ENCODE measurements at regions not wholly inside any gene's neighbourhood (a gene's known extent, or its start where the extent isn't known, plus 50 kb on each side); places are given as distances from the start of the nearest gene placed in this dataset.

DNA sequence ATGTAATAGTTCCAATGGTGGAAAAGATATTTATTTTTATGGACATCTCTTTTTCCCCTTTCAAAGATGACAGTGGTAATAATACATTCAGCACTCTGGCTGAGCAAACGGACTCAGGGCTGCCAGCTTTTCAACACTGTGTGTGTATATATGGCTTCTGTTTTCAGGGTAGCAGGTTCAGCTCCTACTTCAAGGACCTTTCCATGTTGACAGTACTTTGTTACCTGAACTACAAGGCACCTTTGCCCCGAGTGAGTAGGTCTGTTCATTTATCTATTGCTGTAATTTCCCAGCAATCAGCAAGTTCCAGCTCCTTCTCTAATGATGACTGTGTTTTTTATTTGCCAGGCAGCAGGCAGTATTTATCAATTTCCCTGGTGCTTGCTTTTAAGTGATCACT, 387.4 kb upstream of the KIF2A start:
- no peak for DNase-seq

DNA sequence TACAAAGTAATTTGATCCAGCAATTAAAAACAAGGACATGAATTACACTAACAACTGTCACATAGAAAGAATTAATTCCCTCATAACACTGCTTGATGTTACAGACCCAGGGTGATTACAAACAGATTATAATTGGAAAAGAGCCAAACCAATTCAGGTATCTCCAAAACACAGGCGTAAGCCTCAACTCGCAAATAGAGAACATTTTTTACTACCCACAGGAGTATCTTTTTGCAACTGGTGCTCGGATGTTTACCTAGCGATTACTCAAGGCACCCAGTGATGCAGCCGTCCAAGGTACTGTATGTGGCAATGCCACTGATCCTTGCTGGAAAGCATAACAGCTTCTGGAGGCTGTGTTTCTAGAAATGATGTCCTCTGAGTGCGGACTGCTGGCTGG, 386.1 kb upstream of the KIF2A start:
- peak; percentile 71 to 87 for DNase-seq

DNA sequence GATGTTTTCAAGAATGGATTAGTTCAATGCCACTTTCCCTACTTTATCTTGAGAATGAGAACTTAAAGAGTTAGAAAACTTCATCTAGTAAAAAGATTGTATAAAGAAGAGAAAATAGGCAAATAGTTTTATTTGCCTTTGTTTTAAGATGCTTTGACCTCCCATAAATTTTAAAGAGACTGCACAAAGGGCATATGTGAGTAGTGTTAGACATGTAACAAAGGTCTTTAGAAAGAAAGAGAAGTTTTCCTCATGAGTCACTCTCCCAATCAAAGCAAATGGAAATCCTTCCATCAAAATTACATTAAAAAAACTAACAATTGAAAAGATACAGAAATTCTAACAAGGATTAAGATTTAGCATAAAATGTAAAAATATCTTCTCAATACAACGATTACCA, 381.8 kb upstream of the KIF2A start:
- DNase-seq: no peak

DNA sequence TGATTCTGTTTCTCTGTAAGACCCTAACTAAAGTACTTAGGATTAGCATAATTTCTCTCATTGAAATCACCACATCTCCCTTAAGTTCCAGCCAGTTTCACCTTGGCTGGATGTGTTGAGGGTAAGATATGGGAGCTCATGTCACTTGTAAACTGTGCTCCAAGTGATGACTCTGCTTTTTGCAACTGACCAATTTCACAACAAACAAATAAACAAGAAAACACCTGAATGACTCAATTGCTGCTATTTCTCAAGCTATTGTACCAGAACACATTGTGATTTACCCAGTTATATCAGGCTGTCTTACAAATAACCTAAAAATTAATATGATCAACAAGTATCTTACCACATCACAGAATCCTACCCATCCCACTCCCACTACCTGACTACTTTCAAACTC, 379.1 kb upstream of the KIF2A start:
- no peak for DNase-seq

GRCh38 chr5:61931236-61931635, 374.8 kb upstream of the KIF2A start:
- DNase-seq: no peak

DNA sequence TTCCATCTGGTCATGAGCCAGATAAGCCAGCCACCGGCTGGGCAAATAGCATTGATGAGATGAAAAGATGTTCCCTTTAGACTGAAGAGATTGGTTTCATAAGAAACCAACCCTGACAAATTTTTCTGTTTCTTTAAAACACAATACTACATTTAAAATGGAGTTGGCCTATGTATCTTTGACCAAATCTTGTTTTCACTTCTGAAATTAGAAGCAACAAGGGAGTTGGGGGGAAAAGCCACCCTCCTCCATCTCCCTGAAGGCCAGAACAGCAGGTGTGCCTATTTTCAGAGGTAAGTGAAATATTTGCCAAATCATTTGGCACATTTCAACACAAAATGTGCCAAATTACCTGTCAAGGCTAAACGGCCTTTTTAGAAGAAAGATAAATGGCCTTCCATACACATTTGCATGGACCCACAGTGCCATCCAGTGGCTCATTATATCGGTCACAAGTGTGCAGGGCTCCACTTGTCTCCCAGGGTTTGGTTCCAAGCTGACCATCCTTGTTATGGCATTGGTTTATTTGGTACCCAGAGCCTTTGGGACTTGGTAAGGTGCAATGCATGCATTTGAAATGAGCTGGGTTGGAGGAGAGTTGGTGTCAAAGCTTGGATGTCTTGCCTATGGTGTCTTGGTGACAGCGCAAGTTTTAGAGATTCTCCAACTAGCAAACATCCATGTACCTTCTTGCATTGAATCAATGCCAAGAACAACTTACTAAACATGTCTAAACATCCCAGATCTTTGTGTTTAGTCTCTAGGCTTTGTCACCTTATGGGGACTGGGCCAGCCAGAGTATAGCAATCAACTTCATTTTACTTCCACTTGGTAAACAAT, 372.0 kb upstream of the KIF2A start:
- DNase-seq: peak; percentile 84 to 92

DNA sequence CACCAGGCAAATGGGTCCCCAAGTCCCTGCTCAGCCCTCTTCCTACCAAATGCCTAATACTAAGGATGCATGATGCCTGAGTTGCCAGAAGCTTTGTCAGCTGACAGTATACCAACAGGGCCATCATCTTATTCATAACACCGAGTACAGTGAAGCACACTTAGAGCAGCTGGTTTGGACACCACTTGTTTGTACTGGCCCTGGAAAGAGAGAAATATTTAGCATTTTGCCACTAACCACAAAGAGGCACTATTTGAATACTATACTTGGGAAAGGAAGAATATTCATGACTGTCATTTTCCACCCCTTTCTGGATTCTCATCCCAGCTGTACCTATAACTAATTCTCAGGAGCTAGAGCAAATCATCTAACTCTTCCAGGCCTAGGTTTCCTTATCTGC, 364.4 kb upstream of the KIF2A start:
- DNase-seq: no peak

DNA sequence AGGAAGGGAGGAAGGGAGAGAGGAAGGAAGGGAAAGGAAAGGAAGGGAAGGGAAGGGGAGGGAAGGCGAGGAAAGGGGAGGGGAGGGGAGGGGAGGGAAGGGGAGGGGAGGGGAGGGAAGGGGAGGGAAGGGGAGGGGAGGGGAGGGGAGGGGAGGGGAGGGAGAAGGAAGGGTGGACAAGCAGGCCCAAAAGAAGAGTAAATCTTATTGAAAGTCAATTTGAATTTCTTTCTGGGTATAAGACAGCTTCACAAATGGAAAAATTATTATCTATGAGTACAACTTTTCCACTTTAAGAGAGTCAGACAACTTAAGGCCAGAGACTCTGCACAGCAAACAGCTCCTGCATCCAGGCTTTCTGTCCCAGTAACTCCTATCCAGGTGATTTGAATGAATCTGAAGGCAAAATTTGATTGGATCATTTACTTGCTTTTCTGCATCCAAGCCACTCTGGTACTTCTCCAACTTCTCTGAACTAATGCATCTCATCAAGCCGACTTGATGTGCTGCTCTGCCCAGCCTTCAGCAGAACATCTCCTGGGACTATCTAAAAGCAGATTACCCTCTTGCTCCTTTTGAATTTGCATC, 363.4 kb upstream of the KIF2A start:
- DNase-seq: no peak

DNA sequence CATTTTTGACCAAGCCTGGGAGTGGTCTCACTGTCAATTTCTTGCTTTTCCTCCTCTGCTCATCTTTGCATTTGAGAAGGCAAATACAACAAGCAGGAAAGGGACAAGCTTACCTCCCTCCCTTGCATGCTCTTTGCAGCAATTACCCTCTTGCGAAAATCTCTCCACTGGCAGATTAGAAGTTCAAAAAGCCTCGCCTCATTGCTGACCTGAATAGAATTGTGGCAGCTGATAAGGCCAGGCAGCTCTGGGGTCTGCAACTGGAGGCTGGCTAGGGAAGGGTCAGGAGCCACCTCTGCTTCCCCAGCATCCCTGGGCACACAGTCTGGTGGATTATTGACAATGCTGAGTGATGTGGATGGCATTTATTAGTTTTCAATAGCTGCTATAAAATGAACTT, 362.3 kb upstream of the KIF2A start:
- no peak for DNase-seq

- DNase-seq: no peak
Observed at GRCh38 chr5:61948151-61948550, 357.9 kb upstream of the KIF2A start.

DNA sequence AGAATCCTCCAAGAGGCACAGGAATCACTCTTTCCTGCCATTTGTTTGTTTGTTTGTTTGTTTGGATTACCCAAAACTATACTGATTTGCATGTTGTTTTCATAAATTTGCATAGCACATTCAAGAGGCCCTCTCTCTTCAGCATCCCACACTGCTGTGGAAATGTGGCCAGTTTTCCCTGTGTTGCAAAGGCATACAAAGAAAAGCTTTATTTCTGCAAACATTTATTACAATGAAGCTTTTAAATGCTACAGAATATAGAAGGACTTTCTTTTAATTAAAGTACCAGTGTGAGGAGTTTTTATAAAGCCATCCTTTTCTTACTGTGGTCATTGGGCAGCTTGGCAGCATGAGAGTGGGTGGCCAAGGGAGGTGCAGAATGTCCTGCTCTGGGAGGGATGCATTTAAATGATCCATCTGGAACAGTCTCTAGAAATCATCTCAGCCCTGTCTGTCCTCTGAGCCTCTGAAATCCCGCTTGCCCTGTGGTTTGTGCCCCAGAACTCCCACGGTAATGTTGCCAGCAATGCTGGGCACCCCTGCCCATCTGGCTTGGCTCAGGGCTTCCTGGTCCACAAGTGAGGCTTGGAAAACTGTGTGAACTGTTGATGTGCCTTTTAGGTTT, 356.8 kb upstream of the KIF2A start:
- DNase-seq: no peak

DNA sequence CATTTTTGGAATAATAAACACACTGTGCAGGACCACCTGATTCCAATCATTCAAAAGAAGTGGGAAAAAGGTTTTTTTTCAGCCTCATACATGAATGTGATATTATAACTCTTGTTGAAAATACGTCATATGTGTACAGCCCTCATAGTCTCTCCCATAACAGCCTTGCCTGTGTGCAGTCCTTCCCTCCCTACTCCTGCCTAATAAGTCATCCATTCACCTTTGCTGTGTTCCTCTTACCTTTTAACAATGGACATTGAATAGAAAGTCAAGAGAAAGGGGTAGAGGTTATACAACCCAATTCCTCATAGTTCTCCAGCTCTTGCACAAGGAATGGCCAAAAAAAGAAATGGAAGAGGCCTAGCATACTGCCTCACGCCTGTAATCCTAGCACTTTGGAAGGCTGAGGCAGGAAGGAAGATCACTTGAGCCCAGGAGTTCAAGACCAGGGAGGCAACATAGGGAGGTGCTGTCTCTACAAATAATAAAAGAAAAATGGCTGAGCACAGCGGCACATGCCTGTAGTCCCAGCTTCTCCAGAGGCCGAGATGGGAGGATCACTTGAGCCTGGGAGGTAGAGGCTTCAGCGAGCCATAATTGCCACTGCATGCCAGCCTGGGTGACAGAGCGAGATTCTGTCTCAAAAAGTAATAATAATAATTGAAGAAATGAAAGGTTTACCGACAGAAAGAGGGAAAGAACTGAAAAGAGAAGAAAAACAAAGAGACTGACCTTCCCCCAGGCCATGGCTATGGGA, 356.1 kb upstream of the KIF2A start:
- no peak for DNase-seq

- DNase-seq: no peak
Observed at GRCh38 chr5:61951295-61951694, 354.7 kb upstream of the KIF2A start.

DNA sequence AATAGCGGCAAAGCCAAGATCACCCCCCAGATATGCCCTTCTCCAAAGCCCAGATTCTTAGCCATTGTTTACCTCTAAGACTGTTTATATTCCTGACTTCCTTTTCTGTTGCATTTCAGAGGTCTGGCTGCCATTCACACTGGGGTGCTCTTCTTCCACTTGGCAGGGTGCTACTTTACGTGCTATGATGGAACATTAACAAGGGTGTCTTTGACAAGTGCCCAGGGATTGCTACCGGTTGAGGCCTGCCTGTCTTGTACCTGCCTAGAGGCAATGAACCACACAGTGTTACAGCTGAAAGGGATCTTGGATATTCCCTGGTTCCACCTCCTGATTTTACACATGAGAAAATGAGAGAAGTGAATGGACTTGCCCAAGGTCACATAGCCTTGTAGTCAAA, 352.1 kb upstream of the KIF2A start:
- no peak for DNase-seq

- no peak for DNase-seq
Observed at GRCh38 chr5:61964201-61964600, 341.8 kb upstream of the KIF2A start.

DNA sequence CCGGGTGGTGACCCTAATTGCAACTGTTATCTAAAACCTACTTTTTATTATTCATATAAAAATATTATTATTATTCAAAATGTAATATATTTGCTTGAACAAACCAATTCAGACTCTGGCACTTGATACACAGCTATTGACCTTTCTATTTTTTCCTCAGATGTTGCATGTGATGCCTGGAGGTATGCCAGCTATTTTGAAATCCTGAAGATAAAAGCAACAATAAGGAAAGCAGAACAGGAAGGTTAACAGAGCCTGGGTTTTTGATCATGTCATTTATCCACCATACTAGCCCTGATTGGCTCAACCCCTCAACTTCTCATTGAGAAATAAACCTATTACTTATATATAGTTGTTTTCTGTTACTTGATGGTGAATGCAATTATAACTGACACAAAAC, 340.9 kb upstream of the KIF2A start:
- DNase-seq: no peak

DNA sequence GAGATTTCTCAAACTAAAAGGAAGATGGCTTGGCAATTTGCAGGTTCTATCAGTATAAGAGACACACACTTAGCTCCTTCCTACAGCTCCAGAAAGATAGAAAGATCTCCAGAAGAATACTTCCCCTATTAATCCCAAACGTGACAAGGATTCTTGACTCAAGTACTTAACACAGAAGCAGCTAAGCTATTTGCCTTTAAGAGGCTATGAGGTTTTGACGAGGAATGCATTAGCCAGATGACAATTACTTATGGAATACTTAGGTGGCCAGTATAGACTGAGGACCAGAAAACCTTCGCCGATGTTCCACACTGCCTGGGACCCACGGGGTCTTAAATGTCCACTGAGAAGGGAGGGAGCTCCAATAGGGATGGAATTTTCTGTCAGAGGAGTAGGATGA, 340.5 kb upstream of the KIF2A start:
- DNase-seq: no peak

DNA sequence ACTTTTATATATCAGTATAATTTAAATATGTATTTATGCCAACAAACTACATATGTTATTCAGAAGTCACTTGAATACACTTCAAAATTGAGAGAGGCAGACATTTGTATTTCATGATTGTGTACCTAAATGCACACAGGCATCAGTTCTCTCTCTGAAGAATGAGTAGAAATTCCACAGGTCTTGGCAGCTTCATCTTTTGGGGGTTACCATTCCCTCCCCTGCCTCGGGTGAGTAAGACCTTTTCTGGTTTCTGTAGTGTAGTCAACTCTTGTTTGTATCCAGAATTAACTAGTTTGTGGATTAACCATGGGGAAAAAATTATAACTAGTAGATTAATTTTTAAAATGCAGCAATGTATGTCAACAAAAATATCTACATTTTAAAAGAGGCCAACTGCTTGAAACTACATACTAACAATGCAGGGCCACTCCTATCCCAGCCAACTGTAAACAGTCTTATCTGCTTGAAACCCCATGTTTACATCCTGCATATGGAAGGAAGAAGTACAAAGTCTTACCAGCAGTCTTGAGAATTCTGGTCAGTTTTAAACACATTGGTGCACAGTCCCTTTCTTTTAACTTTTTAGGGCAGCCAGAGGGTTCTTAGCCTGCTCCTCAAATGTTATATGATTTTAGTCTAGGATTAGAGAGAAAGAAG, 339.6 kb upstream of the KIF2A start:
- DNase-seq: no peak

- peak in 1 of 2 experiments; percentile 53 for DNase-seq
Observed at GRCh38 chr5:61966997-61967396, 339.0 kb upstream of the KIF2A start.

GRCh38 chr5:61967681-61968080, 338.3 kb upstream of the KIF2A start:
- no peak for DNase-seq

DNA sequence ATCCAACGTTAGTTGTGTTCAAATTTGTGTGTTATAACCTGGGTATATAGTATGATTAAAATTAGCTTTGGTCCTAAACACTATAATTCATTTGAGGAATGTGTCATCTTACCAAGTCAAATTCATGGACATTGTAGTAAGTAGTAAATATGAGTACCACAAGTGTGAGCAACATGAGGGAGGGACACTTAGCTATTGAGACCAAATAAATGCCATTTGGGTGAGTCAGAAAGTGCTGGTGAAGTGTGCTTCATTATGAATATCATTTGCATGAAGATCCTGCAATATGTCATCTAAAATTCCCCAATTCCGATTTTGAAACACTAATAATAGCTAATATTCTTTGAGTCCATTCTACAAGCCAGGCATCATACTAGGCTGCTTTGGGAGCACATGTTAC, 336.7 kb upstream of the KIF2A start:
- no peak for DNase-seq

DNA sequence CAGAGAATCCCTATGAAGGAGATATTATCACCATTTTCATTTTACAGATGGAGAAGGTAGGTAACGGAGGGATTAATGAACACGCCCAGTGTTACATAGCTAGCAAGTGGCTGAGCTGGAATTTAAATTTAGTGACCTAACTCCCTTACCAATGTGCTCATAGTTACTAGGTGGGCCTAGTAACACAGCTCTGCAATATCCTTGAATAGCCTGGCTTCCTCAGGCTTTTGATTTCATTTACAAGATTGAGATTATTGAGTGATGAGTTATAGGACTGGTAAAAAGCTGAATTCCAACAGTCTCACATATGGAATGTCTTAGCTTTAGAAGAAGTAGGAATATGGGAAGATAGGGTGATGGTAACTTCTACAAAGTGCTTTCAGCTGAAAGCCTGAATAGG, 336.3 kb upstream of the KIF2A start:
- DNase-seq: no peak

GRCh38 chr5:61970218-61970617, 335.8 kb upstream of the KIF2A start:
- no peak for DNase-seq

Measured in NCI-H2081 (cell line).